ENCODE measurements at regions not wholly inside any gene's neighbourhood (a gene's known extent, or its start where the extent isn't known, plus 50 kb on each side); places are given as distances from the start of the nearest gene placed in this dataset.

DNA sequence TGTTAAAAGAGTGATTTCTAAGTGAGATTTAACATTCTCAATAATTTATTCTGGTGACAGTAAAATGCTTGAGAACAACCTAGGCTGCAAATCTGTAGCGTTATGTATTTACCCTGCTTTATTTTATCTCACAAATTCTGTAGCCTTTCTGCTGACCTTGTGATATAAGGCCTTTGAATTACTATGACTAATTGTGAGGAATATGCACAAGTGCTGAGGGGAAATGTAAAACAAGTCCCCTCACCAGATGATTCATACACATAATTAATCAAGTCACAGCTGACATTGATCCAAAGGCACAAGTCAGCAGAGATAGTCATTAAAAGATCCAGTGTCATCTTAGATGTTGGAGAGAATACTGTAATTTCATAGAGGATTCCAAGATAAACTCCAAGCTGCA, 992.7 kb upstream of the USP15 start (continued):
- TF ChIP-seq FOSL1 (IDR thresholded peaks at IDR 0.05; ENCODE audit: insufficient read depth, low read depth, low read length) (no peak), SIN3A (conservative IDR thresholded peaks at IDR 0.05 in 1 of 2, IDR thresholded peaks at IDR 0.05 in 1 of 2; ENCODE audit: low read depth in 1 of 2, low read length in 2 of 2) (no peak), SP4 (IDR thresholded peaks at IDR 0.05; ENCODE audit: low read length) (no peak), RNF2 (IDR thresholded peaks at IDR 0.05; ENCODE audit: borderline replicate concordance, low read depth, low read length, missing control alignments, poor library complexity, severe bottlenecking) (no peak)
- TF ChIP-seq, protein P1, sequence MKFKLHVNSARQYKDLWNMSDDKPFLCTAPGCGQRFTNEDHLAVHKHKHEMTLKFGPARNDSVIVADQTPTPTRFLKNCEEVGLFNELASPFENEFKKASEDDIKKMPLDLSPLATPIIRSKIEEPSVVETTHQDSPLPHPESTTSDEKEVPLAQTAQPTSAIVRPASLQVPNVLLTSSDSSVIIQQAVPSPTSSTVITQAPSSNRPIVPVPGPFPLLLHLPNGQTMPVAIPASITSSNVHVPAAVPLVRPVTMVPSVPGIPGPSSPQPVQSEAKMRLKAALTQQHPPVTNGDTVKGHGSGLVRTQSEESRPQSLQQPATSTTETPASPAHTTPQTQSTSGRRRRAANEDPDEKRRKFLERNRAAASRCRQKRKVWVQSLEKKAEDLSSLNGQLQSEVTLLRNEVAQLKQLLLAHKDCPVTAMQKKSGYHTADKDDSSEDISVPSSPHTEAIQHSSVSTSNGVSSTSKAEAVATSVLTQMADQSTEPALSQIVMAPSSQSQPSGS (IDR thresholded peaks at IDR 0.05; ENCODE audit: low read length) = no peak
